H1 (cell line): ENCODE measurements at regions not wholly inside any gene's neighbourhood (a gene's known extent, or its start where the extent isn't known, plus 50 kb on each side); places are given as distances from the start of the nearest gene placed in this dataset.

Source experiments
- CTCF ChIA-PET: fragments of 300-600 bp; sonication (Branson Sonifier 250); formaldehyde crosslinking; loops from one replicate; lab custom pipeline; 2021; ENCODE audit not compliant: partially characterized antibody; lab: Charles Lee
- POLR2A ChIA-PET: fragments of 300-600 bp; sonication (Branson Sonifier 250); formaldehyde crosslinking; loops from one replicate; lab custom pipeline; 2021; ENCODE audit warnings: inconsistent platforms; ENCODE audit not compliant: partially characterized antibody; lab: Charles Lee
- DNase-seq, 2 experiments: peaks; one replicate each; pipeline versions ENCODE4 v3.0.0 to v3.0.0-alpha.2; 2010 to 2022; ENCODE audit warnings: low spot score in 2 of 2, low read depth in 1 of 2, mixed read lengths in 1 of 2
- FAIRE-seq: peaks from 2 replicates; lab custom pipeline; 2011; peaks lifted over from hg19 to GRCh38; lab: Jason Lieb, UNC
- H2AFZ ChIP-seq: 2 replicates; pipeline ENCODE4 v1.8.1; 2012; ENCODE audit warnings: low read length, inconsistent platforms
- H2AK5ac ChIP-seq: 2 replicates; pipeline ENCODE4 v1.6.1; 2013; ENCODE audit warnings: low read depth, low read length
- H2BK120ac ChIP-seq: replicated peaks from 2 replicates; pipeline ENCODE3; 2013; ENCODE audit warnings: low read depth, low read length, inconsistent platforms
- H2BK12ac ChIP-seq: 2 replicates; pipeline ENCODE4 v1.6.1; 2013; ENCODE audit warnings: low read depth, low read length
- H2BK15ac ChIP-seq: 2 replicates; pipeline ENCODE4 v1.6.1; 2013; ENCODE audit warnings: low read length
- H2BK20ac ChIP-seq: 2 replicates; pipeline ENCODE4 v1.6.1; 2013; ENCODE audit warnings: low read length
- H2BK5ac ChIP-seq: 2 replicates; pipeline ENCODE4 v1.6.1; 2013; ENCODE audit warnings: low read depth, low read length
- H3K14ac ChIP-seq: 2 replicates; pipeline ENCODE4 v1.6.1; 2013; ENCODE audit warnings: inconsistent platforms; ENCODE audit not compliant: insufficient read length
- H3K18ac ChIP-seq: 2 replicates; pipeline ENCODE4 v1.6.1; 2013; ENCODE audit warnings: low read length; ENCODE audit errors: extremely low read depth
- H3K23ac ChIP-seq: 2 replicates; pipeline ENCODE4 v1.6.1; 2013; ENCODE audit warnings: inconsistent platforms; ENCODE audit not compliant: insufficient read length
- H3K23me2 ChIP-seq: 2 replicates; pipeline ENCODE4 v1.6.1; 2013; ENCODE audit warnings: low read depth, low read length
- H3K27ac ChIP-seq: 2 replicates; pipeline ENCODE4 v1.6.1; 2011; ENCODE audit warnings: low read depth, low read length, inconsistent platforms
- H3K27me3 ChIP-seq, 4 experiments: replicated peaks in 1 of 4; 1 replicate in 1 of 4; 2 replicates in 3 of 4; pipeline versions ENCODE4 v1.6.1 to v1.8.1; 2011 to 2013; ENCODE audit warnings: low read length in 3 of 4, mild to moderate bottlenecking in 3 of 4, inconsistent platforms in 2 of 4, mixed read lengths in 2 of 4, moderate library complexity in 1 of 4; ENCODE audit not compliant: control insufficient read depth in 3 of 4, insufficient read depth in 3 of 4; ENCODE audit errors: extremely low read depth in 1 of 4
- H3K36me3 ChIP-seq, 4 experiments: 2 replicates each; pipeline versions ENCODE4 v1.6.1 to v1.8.1; 2011 to 2013; ENCODE audit warnings: mild to moderate bottlenecking in 4 of 4, low read length in 3 of 4, moderate library complexity in 2 of 4, control low read depth in 1 of 4, inconsistent platforms in 1 of 4; ENCODE audit not compliant: insufficient read depth in 4 of 4, control insufficient read depth in 2 of 4
- H3K4ac ChIP-seq: replicated peaks from 2 replicates; pipeline ENCODE3; 2013; ENCODE audit warnings: low read length, low read depth, mixed read lengths, inconsistent platforms; ENCODE audit not compliant: insufficient read length
- H3K4me1 ChIP-seq, 4 experiments: replicated peaks in 1 of 4; 1 replicate in 1 of 4; 2 replicates in 3 of 4; pipeline versions ENCODE4 v1.6.1 to v1.8.1; 2011 to 2013; ENCODE audit warnings: low read length in 3 of 4, inconsistent platforms in 2 of 4, mixed read lengths in 1 of 4; ENCODE audit not compliant: insufficient read depth in 4 of 4, control insufficient read depth in 3 of 4
- H3K4me2 ChIP-seq, 2 experiments: 2 replicates each; pipeline versions ENCODE4 v1.6.1 to v1.8.1; 2011 to 2013; ENCODE audit warnings: low read depth in 2 of 2, low read length in 2 of 2, control low read depth in 1 of 2, inconsistent platforms in 1 of 2, mild to moderate bottlenecking in 1 of 2; ENCODE audit not compliant: insufficient read depth in 1 of 2
- H3K4me3 ChIP-seq, 4 experiments: fragments of 200-600, 300-600 bp in 1 of 4; sonication (generic), shearing (Covaris generic), sonication (Bioruptor Twin) in 1 of 4; 2 replicates each; pipeline versions ENCODE4 v1.5.1 to v1.8.1; 2011 to 2016; ENCODE audit warnings: low read length in 4 of 4, low read depth in 3 of 4, control low read depth in 2 of 4, inconsistent platforms in 2 of 4, mild to moderate bottlenecking in 2 of 4, mixed read lengths in 1 of 4, moderate library complexity in 1 of 4; ENCODE audit not compliant: insufficient read depth in 2 of 4; ENCODE audit errors: extremely low read depth in 1 of 4
- H3K56ac ChIP-seq: replicated peaks from 2 replicates; pipeline ENCODE3; 2013; ENCODE audit warnings: low read depth, mild to moderate bottlenecking, mixed read lengths, low read length, inconsistent platforms; ENCODE audit not compliant: insufficient read length
- H3K79me1 ChIP-seq: 2 replicates; pipeline ENCODE4 v1.6.1; 2013; ENCODE audit warnings: low read depth, low read length, control low read depth
- H3K79me2 ChIP-seq, 2 experiments: 2 replicates each; pipeline versions ENCODE4 v1.6.1 to v1.8.1; 2012 to 2013; ENCODE audit warnings: low read length in 2 of 2, mild to moderate bottlenecking in 2 of 2, inconsistent platforms in 1 of 2; ENCODE audit not compliant: insufficient read depth in 2 of 2, control insufficient read depth in 1 of 2
- H3K9ac ChIP-seq, 4 experiments: replicated peaks in 1 of 4; 1 replicate in 1 of 4; 2 replicates in 3 of 4; pipeline versions ENCODE4 v1.6.1 to v1.8.1; 2011 to 2013; ENCODE audit warnings: low read depth in 3 of 4, low read length in 3 of 4, control low read depth in 2 of 4, mild to moderate bottlenecking in 2 of 4, moderate library complexity in 2 of 4, inconsistent platforms in 1 of 4; ENCODE audit errors: extremely low read depth in 1 of 4
- H3K9me3 ChIP-seq, 2 experiments: 2 replicates each; pipeline versions ENCODE4 v1.6.1 to v1.8.1; 2012 to 2013; ENCODE audit warnings: mild to moderate bottlenecking in 2 of 2, moderate library complexity in 2 of 2, control low read depth in 1 of 2, inconsistent platforms in 1 of 2, low read depth in 1 of 2, low read length in 1 of 2, mixed read lengths in 1 of 2; ENCODE audit not compliant: insufficient read depth in 2 of 2
- H4K20me1 ChIP-seq, 2 experiments: replicated peaks in 1 of 2; 2 replicates each; pipeline versions ENCODE3 to v1.8.1; 2011 to 2013; ENCODE audit warnings: inconsistent platforms in 2 of 2, low read length in 2 of 2, mild to moderate bottlenecking in 1 of 2; ENCODE audit not compliant: insufficient read depth in 2 of 2, control insufficient read depth in 1 of 2
- H4K5ac ChIP-seq: 2 replicates; pipeline ENCODE4 v1.6.1; 2013; ENCODE audit warnings: low read length, low read depth, mixed read lengths, inconsistent platforms; ENCODE audit not compliant: insufficient read length
- H4K8ac ChIP-seq: 2 replicates; pipeline ENCODE4 v1.8.0; 2013; ENCODE audit warnings: mild to moderate bottlenecking, moderate library complexity, low read length, inconsistent platforms; ENCODE audit not compliant: insufficient read depth; ENCODE audit errors: extremely low read depth
- H4K91ac ChIP-seq: replicated peaks from 2 replicates; pipeline ENCODE3; 2013; ENCODE audit warnings: low read length, mixed read lengths, inconsistent platforms; ENCODE audit not compliant: insufficient read length
- CTBP2 ChIP-seq: IDR thresholded peaks from 2 replicates; pipeline ENCODE4 v1.7.0; 2011; ENCODE audit warnings: borderline replicate concordance, mild to moderate bottlenecking, moderate library complexity, mixed read lengths, low read length; ENCODE audit not compliant: insufficient read depth, insufficient read length
- EGR1 ChIP-seq: IDR thresholded peaks from 2 replicates; pipeline ENCODE4 v1.6.1; 2011; ENCODE audit warnings: low read depth, low read length, borderline replicate concordance
- POU5F1 ChIP-seq: IDR thresholded peaks from 2 replicates; pipeline ENCODE4 v1.6.1; 2011; ENCODE audit warnings: low read depth, mild to moderate bottlenecking, low read length, moderate library complexity
- RBBP5 ChIP-seq: IDR thresholded peaks from 2 replicates; pipeline ENCODE4 v1.7.1; 2012; ENCODE audit warnings: low read depth, mild to moderate bottlenecking, inconsistent platforms, low read length, moderate library complexity, borderline replicate concordance
- SIX5 ChIP-seq: IDR thresholded peaks from 2 replicates; pipeline ENCODE4 v1.6.1; 2011; ENCODE audit warnings: mild to moderate bottlenecking, low read depth, low read length
- SUZ12 ChIP-seq: fragments of 200-600 bp; sonication (generic); IDR thresholded peaks from 2 replicates; pipeline ENCODE4 v1.6.1; 2012; ENCODE audit warnings: mild to moderate bottlenecking, inconsistent platforms, low read length, moderate library complexity, mixed read lengths
- TAF1 ChIP-seq: IDR thresholded peaks from 2 replicates; pipeline ENCODE4 v1.6.1; 2011; ENCODE audit warnings: mild to moderate bottlenecking, low read depth, low read length
- WGBS, 2 experiments: shearing (Covaris generic) in 1 of 2; methylation state at CpG; one replicate each; pipeline versions ENCODE4 v1.1.6 to v1.1.7; 2013 to 2015; ENCODE audit warnings: low lambda C conversion rate in 2 of 2, mixed read lengths in 2 of 2, inconsistent platforms in 1 of 2, low coverage in 1 of 2, missing lambda C conversion rate in 1 of 2; ENCODE audit not compliant: insufficient replicate concordance in 2 of 2, insufficient coverage in 1 of 2, insufficient read length in 1 of 2; ENCODE audit errors: extremely low coverage in 1 of 2, missing lambda C conversion rate in 1 of 2; 5-methylcytosine and 5-hydroxymethylcytosine counted together
- TF ChIP-seq, protein P1 (sequence below): IDR thresholded peaks from 2 replicates; pipeline ENCODE4 v1.6.1; 2012; ENCODE audit warnings: low read length, inconsistent platforms
- TF ChIP-seq, protein P2 (sequence below): IDR thresholded peaks from 2 replicates; pipeline ENCODE4 v1.6.1; 2011; ENCODE audit warnings: low read depth, mild to moderate bottlenecking, low read length; ENCODE audit not compliant: insufficient read depth

DNA sequence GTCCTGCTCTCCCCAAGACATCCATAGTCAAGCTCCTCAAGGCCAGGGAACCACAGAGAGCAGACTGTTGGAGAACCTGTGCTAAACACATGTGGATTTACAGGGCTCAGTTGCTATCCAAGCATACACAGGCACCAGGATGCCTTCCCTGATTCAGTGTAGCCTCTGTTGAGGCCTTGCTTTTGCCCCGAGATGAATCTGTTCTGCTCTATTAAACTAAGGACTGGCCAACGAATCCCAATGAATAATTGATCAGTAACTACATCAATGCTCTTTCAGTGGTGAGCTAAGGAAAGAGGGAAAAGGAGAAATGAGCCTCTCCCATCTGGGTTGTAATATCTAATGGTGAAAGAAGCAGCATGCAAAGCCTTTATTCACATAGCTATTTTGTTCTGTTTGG lies 58.7 kb upstream of the SPTBN1 start:
- Histone ChIP-seq H3K36me3 (no peaks in the 10 kb centered on the region), H2BK12ac (no peak overlapping the region), H2BK120ac (no peak overlapping the region), H2AK5ac (no peak overlapping the region), H4K91ac (no peak overlapping the region), H3K56ac (no peak overlapping the region), H3K79me1 (no peaks in the 10 kb centered on the region), H3K27me3 (no peaks in the 10 kb centered on the region), H2BK15ac (no peak overlapping the region), H4K5ac (no peak overlapping the region), H3K4me1 (no peaks in the 10 kb centered on the region), H3K23me2 (no peaks in the 10 kb centered on the region), H3K27ac (no peak overlapping the region), H3K23ac (no peak overlapping the region), H3K4ac (no peak overlapping the region), H2BK20ac (no peak overlapping the region), H3K4me2 (no peak overlapping the region), H3K4me3 (no peak overlapping the region), H4K20me1 (no peaks in the 10 kb centered on the region), H4K8ac (no peak overlapping the region), H2AFZ (no peak overlapping the region), H3K79me2 (no peaks in the 10 kb centered on the region), H2BK5ac (no peak overlapping the region), H3K9me3 (no peaks in the 10 kb centered on the region), H3K18ac (no peak overlapping the region), H3K14ac (no peak overlapping the region), H3K9ac (no peak overlapping the region)
- CTCF ChIA-PET = interaction anchor here (0.6 to 1.2 kb wide), 3 partner anchors 61 to 265 kb away, joined by 3 to 4 read pairs (median 3); no protein-coding TSS in a partner anchor
- WGBS, 2 experiments = 43% methylated on average over 2 of the region's 2 CpGs; no CpG with 5 or more reads in 1 of the 2 experiments
- POLR2A ChIA-PET = no interaction called here
- no peak for FAIRE-seq
- no peak for DNase-seq
- TF ChIP-seq SUZ12 = no peak
- TF ChIP-seq POU5F1 = no peak
- TF ChIP-seq, protein P1, sequence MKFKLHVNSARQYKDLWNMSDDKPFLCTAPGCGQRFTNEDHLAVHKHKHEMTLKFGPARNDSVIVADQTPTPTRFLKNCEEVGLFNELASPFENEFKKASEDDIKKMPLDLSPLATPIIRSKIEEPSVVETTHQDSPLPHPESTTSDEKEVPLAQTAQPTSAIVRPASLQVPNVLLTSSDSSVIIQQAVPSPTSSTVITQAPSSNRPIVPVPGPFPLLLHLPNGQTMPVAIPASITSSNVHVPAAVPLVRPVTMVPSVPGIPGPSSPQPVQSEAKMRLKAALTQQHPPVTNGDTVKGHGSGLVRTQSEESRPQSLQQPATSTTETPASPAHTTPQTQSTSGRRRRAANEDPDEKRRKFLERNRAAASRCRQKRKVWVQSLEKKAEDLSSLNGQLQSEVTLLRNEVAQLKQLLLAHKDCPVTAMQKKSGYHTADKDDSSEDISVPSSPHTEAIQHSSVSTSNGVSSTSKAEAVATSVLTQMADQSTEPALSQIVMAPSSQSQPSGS = no peak
- TF ChIP-seq, protein P2, sequence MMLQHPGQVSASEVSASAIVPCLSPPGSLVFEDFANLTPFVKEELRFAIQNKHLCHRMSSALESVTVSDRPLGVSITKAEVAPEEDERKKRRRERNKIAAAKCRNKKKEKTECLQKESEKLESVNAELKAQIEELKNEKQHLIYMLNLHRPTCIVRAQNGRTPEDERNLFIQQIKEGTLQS = no peak
- TF ChIP-seq SIX5 = no peak
- no peak for TF ChIP-seq TAF1
- TF ChIP-seq CTBP2 = no peak
- no peak for TF ChIP-seq EGR1
- no peak for TF ChIP-seq RBBP5
